Calu3 (cell line): ENCODE measurements at regions not wholly inside any gene's neighbourhood (a gene's known extent, or its start where the extent isn't known, plus 50 kb on each side); places are given as distances from the start of the nearest gene placed in this dataset.

Source experiments
- BruUV-seq: library from RNA; stranded (reverse); fragments of 400-500 nt; replicated peaks from 2 replicates; lab custom pipeline; 2021; lab: Mats Ljungman, UMichigan
- CTCF ChIA-PET: fragments of 300-600 bp; sonication (Branson Sonifier 250); formaldehyde crosslinking; loops from one replicate; lab custom pipeline; 2022; ENCODE audit warnings: antibody characterized with exemption; lab: Charles Lee
- DNase-seq: peaks from one replicate; pipeline ENCODE4 v3.0.0; 2022
- H3K27ac Mint-ChIP-seq: one replicate; pipeline ENCODE4 v1.8.0; 2022; ENCODE audit warnings: mixed read lengths; ENCODE audit not compliant: unreplicated experiment
- H3K27me3 Mint-ChIP-seq: one replicate; pipeline ENCODE4 v1.8.0; 2022; ENCODE audit warnings: mixed read lengths; ENCODE audit not compliant: unreplicated experiment
- H3K36me3 Mint-ChIP-seq: one replicate; pipeline ENCODE4 v1.8.0; 2022; ENCODE audit warnings: mild to moderate bottlenecking, moderate library complexity, mixed read lengths; ENCODE audit not compliant: insufficient read depth, unreplicated experiment
- H3K4me1 Mint-ChIP-seq: one replicate; pipeline ENCODE4 v1.8.0; 2022; ENCODE audit warnings: mild to moderate bottlenecking, low read depth, mixed read lengths; ENCODE audit not compliant: unreplicated experiment
- H3K4me3 Mint-ChIP-seq: one replicate; pipeline ENCODE4 v1.8.0; 2022; ENCODE audit warnings: mild to moderate bottlenecking, low read depth, moderate library complexity, mixed read lengths; ENCODE audit not compliant: unreplicated experiment
- H3K9me3 Mint-ChIP-seq: one replicate; pipeline ENCODE4 v1.8.0; 2022; ENCODE audit warnings: low read depth, mixed read lengths; ENCODE audit not compliant: unreplicated experiment
- CTCF ChIP-seq: fragments of 200-600 bp; IDR thresholded peaks from one replicate; pipeline ENCODE4 v1.8.0; 2022; ENCODE audit warnings: antibody characterized with exemption; ENCODE audit not compliant: unreplicated experiment
- intact Hi-C: fragments of 100-400 bp; cut with micrococcal nuclease; formaldehyde crosslinking; loops from one replicate; pipeline ENCODE4 v1.10.0; 2022; ENCODE audit not compliant: unreplicated experiment

- Mint-ChIP-seq H3K27me3 (no peaks in the 10 kb centered on the region), H3K4me1 (peaks cover 10% of the 10 kb centered on the region)
- CTCF ChIA-PET, result no interaction called here
Measured at GRCh38 chr21:45341779-45342178, 54.1 kb upstream of the POFUT2 start.

GRCh38 chr21:45343891-45344290 is 56.2 kb upstream of the POFUT2 start:
- no peak for DNase-seq
- H3K9me3 Mint-ChIP-seq, result no peaks in the 10 kb centered on the region
- peaks cover 6% of the 10 kb centered on the region for H3K36me3 Mint-ChIP-seq
- no TSS peak for BruUV-seq
- CTCF ChIA-PET, result no interaction called here
- intact Hi-C loops, result no loop called here
- H3K27me3 Mint-ChIP-seq, result no peaks in the 10 kb centered on the region
- peaks cover 10% of the 10 kb centered on the region for H3K4me1 Mint-ChIP-seq
- no peak for TF ChIP-seq CTCF
- no peak overlapping the region for H3K27ac Mint-ChIP-seq
- no peak overlapping the region for H3K4me3 Mint-ChIP-seq

More at GRCh38 chr21:45341779-45342178, 54.1 kb upstream of the POFUT2 start:
- DNase-seq, result no peak
- BruUV-seq, result no TSS peak
- no peak overlapping the region for H3K4me3 Mint-ChIP-seq
- intact Hi-C loops, result no loop called here
- no peaks in the 10 kb centered on the region for H3K9me3 Mint-ChIP-seq
- no peak overlapping the region for H3K27ac Mint-ChIP-seq
- H3K36me3 Mint-ChIP-seq, result peaks cover 6% of the 10 kb centered on the region
- no peak for TF ChIP-seq CTCF

GRCh38 chr21:45344576-45344975 is 56.9 kb upstream of the POFUT2 start:
- Mint-ChIP-seq H3K4me1 (peaks cover 10% of the 10 kb centered on the region), H3K36me3 (peaks cover 6% of the 10 kb centered on the region), H3K4me3 (no peak overlapping the region), H3K27me3 (no peaks in the 10 kb centered on the region), H3K9me3 (no peaks in the 10 kb centered on the region), H3K27ac (no peak overlapping the region)
- intact Hi-C loops, result no loop called here
- DNase-seq, result no peak
- CTCF ChIA-PET, result no interaction called here
- no peak for TF ChIP-seq CTCF
- BruUV-seq, result no TSS peak

GRCh38 chr21:45347048-45347711 is 57.8 kb upstream of the COL18A1 start:
- TF ChIP-seq CTCF, result no peak
- intact Hi-C loops, result no loop called here
- no peak for DNase-seq
- no TSS peak for BruUV-seq
- Mint-ChIP-seq H3K36me3 (no peaks in the 10 kb centered on the region), H3K4me1 (peaks cover under 1% of the 10 kb centered on the region), H3K9me3 (no peaks in the 10 kb centered on the region), H3K27ac (no peak overlapping the region), H3K4me3 (no peak overlapping the region), H3K27me3 (no peaks in the 10 kb centered on the region)
- CTCF ChIA-PET, result no interaction called here
